ENCODE measurements at regions not wholly inside any gene's neighbourhood (a gene's known extent, or its start where the extent isn't known, plus 50 kb on each side); places are given as distances from the start of the nearest gene placed in this dataset.

- TF ChIP-seq CTCF (IDR thresholded peaks at IDR 0.05; ENCODE audit: low read length, missing control alignments): no peak
- no peak overlapping the region for H3K4me3 ChIP-seq (replicated peaks; ENCODE audit: low read depth, low read length)
- no peak for DNase-seq (ENCODE audit: low read depth)
Measured at GRCh38 chr5:93126634-93127033, 454.4 kb downstream of the NR2F1-AS1 start.

- no peak overlapping the region for H3K4me3 ChIP-seq (replicated peaks; ENCODE audit: low read depth, low read length)
- DNase-seq (ENCODE audit: low read depth): no peak
- no peak for TF ChIP-seq CTCF (IDR thresholded peaks at IDR 0.05; ENCODE audit: low read length, missing control alignments)
Measured at GRCh38 chr5:93123127-93123526, 457.9 kb downstream of the NR2F1-AS1 start.

- no peak overlapping the region for H3K4me3 ChIP-seq (replicated peaks; ENCODE audit: low read depth, low read length)
- no peak for TF ChIP-seq CTCF (IDR thresholded peaks at IDR 0.05; ENCODE audit: low read length, missing control alignments)
- DNase-seq (ENCODE audit: low read depth): no peak
Measured at GRCh38 chr5:93122446-93122845, 458.6 kb downstream of the NR2F1-AS1 start.

GRCh38 chr5:93120771-93121170 lies 460.2 kb downstream of the NR2F1-AS1 start:
- no peak for TF ChIP-seq CTCF (IDR thresholded peaks at IDR 0.05; ENCODE audit: low read length, missing control alignments)
- no peak for DNase-seq (ENCODE audit: low read depth)
- no peak overlapping the region for H3K4me3 ChIP-seq (replicated peaks; ENCODE audit: low read depth, low read length)

- no peak overlapping the region for H3K4me3 ChIP-seq (replicated peaks; ENCODE audit: low read depth, low read length)
- DNase-seq (ENCODE audit: low read depth): no peak
- no peak for TF ChIP-seq CTCF (IDR thresholded peaks at IDR 0.05; ENCODE audit: low read length, missing control alignments)
Measured at GRCh38 chr5:93120051-93120450, 461.0 kb downstream of the NR2F1-AS1 start.

GRCh38 chr5:93117751-93118531 lies 463.1 kb downstream of the NR2F1-AS1 start:
- no peak overlapping the region for H3K4me3 ChIP-seq (replicated peaks; ENCODE audit: low read depth, low read length)
- TF ChIP-seq CTCF (IDR thresholded peaks at IDR 0.05; ENCODE audit: low read length, missing control alignments): no peak
- DNase-seq (ENCODE audit: low read depth): peak; percentile 23
